DMS53 treated with DMSO at 0.1 percent for 48 hours (cell line): ENCODE measurements at regions not wholly inside any gene's neighbourhood (a gene's known extent, or its start where the extent isn't known, plus 50 kb on each side); places are given as distances from the start of the nearest gene placed in this dataset.
"Not testable (repeated sequence)": the region's sequence is repeated elsewhere in the genome, so short reads cannot be mapped to it uniquely, and the experiment has no call there.

ENCODE experiments used
- DNase-seq: peaks from one replicate; lab custom pipeline; 2025; ENCODE audit not compliant: unreplicated experiment; lab: John Stamatoyannopoulos, UW

DNA sequence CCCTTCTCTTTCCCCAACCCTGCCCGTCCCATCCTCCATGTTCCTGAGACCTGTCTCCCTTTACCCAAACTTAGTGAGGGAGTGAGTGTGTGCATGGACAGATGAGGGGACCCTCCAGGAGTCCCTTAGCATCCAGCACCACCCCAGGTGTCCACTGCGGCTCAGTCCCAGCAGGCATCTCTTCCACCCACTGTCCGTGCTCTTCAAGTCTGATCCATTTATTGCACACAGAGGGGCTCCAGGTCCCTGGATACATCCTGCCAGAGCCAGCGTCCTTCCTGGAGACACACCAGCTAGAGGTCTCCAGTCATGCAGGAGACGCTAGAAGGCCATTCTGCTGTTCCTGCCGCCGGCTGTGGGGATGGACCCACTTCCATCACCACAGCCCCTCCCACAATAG, 239.2 kb downstream of the ADGRD1 start:
- DNase-seq: no peak

DNA sequence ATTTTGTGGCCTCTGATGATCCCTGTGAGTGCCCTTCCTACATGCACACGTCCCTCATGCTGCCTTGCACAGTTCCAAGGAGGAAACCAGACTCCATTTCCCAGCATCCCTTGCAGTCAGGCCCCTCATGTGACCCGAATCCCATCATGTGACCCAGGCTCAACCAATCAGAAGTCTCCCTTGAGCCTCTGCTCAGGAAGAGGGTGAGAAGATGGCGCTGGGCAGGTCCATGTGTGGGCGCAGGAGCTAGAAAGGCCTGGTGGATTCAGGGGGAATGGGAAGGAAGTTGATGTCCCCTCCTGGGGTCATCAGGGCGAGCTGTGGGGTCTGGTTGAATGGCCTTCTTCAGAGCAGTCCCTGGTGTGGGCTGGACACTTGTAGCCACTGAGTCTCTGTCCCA, 240.5 kb downstream of the ADGRD1 start:
- no peak for DNase-seq

DNA sequence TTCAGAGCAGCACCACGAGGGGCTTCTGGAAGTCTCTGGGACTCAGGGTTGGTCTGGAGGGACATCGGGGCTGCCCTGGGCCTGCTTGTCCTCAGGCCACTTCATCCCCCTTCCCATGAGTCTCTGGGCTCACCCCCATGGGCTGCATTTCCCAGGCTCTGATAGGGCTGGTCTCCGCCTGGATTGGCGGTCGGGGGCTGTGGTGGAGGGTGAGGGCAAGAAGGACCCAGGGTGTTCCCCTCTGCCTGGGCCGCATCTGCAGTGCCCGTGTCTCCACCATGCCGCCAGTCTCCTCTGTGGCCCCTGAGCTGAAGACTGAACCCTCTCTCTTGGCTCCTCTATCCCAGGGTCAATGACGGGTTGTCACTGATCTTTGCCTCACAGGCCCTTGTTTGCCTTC, 242.1 kb downstream of the ADGRD1 start:
- no peak for DNase-seq

DNA sequence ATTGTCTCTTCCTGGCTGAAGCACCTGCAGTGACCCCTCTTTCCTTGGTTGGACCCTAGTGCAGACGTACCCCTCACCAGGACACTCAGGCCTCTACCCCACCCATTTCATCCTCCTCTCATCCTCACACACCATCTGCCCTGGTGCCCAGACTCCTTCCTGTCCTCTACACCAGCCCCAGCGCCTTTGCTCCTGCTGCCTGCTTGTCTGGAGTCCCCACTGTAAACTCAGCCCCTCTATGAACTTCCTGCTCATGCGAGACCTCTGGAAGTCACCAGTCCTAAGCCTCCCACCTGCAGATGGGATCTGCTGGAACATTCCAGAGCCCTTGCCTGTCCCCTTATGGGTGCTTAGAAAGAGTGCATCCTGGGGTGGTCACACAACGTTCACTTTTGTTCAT, 242.5 kb downstream of the ADGRD1 start:
- no peak for DNase-seq

DNA sequence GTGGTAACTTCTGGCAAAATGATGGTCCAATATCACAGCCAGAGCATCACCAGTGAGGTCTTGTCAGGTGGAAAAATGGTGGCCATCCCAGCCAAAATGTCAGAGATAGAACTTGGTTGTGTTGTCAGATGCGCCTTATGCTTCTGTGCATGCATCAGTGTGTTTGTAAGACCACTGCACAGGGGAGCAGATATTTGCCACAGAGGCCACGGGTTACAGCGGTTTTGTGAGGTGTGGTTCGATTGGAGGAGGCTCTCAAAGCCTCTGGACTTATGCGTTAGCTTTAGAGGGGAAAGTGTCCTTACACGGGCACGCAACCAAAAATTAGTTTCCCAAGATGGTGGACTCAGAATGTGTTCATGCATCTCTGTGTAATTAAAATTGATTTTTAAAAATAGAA, 243.8 kb downstream of the ADGRD1 start:
- no peak for DNase-seq

DNA sequence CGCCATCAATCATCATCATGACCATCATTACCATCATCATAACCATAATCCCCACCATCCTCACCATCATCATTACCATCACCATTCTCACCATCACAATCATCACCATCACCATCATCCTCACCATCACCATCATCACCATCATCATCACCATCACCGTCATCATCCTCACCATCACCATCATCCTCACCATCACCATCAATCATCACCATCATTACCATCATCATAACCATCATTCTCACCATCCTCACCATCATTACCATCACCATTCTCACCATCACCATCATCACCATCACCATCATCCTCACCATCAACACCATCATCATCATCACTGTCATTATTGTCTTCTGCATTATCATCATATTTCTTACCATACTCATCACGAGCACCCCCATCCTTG, 245.5 kb downstream of the ADGRD1 start:
- DNase-seq: no peak

DNA sequence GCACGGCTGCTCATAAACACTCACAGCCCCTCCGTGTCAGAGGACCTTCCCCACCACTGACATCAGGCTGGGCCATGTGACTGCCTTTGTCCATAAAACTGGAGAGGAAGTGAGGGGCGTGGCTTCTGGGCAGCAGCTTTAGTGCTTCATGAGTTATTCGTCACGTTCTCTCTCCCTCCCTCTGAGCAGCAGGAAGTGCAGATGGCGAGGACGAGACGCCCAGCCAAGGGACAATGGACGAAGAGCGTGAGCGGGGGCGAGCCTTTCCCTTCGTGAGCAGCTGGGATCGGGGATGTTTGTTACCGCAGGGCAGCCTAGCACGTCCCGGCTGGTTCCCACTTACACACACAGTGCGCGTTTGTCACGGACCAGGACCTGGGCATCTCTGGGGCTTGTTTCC, 248.2 kb downstream of the ADGRD1 start:
- not testable (repeated sequence) for DNase-seq

DNA sequence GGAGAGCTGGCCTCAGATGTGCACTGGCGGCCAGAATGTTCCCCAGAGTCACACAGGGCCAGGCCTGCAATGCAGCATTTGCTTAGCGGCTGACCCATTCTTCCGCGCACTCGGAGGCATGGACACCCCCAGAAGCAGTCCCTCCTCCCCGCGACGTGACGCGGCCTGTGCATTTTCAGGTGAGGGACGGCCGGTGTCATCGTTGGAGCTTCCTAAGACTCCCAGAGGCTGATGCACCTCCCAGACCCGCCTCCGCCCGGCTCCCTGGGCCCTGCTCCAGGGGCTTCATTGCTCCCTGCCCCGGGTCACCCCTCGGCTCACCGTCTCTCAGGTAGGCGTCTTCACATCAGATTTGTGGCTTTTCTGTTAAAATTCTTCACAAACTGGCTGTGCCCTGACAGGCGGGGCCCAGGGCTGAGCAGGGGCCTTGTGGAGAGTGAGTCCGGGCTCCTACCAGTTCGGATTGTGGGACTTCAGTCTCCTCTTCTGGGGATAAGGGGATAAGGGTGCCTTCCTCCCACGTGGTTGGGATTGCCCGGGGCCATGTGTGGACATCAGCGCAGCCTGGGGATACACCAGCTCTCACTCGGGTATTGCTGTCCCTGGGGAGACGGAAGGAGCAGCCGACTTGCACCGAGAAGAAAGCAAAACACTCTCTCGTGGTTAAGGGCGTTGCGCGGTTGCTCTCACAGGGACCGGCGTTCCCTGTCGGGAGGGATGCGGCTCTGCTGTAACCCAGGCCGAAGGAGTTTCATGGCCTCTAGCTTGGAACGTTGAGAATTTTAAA, 249.1 kb downstream of the ADGRD1 start:
- DNase-seq: no peak

DNA sequence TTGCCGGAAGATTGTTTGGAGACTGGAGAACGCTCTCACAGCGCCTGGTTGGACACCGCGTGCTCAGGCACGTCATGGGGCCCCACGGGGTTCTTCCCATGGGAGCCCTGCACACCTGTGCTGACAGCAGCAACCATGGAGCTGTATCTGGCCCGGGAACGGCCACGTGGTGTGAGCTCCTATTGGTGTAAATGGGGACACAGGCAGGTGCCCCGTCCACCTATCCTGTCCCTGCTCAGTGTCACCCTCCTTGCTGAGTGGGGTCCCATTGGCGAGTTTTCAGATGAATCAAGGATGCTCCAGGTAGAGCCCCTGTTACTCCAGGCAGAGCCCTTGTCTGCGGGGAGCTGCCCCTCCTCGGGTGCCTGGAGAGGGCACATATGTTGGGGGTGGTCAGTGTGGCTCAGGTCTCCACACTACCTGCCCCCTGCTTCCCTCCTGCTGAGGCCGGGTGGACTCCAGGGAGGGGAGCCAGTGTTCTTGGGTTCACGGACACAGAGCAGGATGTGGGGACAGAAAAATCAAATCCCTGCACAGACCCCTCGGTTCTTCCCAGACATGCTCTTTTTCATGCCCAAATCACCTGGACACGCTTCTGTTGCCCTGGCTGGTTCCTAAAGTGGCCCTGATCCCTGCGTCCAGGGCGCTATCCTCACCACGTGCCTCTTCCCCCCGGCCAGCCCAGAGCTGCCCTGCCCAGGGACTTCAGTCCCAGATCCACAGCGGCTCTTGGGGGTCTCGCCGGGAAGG, 250.1 kb downstream of the ADGRD1 start:
- DNase-seq: no peak

DNA sequence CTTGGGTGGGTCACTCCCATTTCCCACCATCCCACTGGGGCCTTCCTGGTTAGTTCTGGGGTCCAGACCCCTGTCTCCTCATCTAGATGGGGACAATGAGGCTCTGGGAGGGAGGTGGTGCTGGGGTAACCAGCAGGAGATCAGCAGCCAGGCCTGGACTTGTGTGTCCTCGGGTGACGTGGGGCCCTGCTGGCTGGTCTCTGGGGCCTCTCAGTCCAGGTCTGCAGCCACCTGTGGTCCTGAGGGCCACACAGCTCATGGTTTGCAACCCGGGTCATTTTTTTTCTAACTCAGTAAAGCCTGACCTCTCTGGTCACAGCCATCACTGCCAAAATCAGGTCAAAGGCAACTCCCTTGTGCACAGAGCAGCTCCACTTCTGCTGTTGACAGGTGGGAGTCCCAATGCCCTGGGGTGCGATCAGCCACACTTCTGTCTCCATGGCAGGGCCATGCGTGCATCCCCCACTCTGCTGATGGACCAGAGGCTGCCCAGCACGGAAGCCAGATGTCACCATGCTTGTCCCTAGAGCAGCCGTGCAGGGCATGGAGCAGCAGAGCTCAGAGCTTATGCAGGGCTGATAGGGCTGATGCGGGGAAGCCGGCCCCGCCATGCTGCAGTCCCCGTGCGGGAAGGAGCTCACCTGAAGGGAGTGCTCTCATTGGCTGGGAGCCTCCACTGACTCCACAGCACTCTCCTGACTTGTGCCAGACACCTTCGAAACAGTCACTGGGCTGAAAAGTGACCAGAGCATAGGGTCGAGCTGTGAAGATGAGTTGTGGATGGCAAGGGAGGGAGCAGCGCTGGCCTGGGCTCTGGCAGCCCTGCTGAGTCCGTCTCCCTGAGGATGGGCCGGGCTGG, 250.9 kb downstream of the ADGRD1 start:
- DNase-seq: no peak

DNA sequence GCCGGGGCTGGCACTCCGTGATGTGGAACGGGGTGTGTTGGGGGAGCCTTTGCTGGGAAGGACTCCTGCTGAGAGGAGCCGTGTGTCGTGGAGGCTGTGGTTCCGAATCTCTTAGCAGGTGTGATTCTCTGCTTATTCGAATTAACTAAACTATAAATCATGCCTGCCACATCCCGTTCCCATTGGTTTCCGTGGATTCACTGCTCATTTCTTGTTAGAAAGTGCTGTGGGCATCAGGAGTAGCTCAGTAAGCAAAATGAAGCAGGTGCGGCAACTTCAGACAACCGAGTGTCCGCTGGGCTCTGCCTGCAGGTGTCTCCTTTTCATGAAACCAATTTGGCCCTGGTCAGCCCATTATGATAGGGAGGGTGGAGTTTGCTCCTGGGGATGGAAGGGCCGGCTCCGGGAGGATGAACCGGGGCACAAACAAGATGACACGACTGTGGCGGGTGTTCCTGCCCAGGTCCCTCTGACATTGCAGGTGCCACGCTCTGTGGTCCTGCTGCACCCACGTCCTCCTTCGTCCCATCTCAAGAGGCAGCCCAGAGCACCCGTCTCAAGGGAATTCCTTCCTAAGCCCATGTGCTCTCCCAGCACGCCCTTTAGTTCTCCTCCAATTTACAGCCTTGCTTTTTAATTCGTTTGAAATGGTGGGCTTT, 251.7 kb downstream of the ADGRD1 start:
- not testable (repeated sequence) for DNase-seq

DNA sequence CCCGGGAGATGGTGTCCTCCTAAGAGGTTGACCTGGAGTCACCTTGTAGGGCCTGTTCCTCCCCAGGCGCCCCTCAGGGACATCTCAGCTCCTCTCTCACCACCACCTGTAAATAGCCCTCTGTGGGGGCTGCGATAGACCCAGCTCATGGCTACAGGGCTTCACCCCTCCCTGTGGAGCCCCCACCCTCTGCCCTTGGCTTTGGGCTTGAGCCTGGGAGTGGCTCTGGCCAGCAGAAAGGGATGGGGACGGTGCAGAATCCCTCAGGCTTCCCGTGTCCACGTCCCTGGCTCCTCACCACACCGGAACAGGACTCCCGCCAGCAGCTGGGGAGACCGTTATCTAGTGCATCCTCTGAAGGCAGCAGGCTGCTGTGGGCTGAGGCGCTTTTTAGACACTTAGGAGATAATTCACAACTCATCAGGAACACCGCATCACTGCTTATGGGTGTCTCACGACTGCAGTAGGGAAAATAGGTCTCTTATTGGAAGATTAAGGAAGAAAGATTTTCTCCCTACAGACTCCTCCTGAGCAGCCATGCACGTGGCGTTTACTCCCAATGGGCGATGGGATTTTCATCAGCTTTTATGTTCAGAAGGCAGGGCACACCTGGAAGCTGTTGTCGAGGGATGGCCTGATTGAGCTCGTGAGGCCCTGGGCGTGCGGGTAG, 253.1 kb downstream of the ADGRD1 start:
- DNase-seq: not testable (repeated sequence)

DNA sequence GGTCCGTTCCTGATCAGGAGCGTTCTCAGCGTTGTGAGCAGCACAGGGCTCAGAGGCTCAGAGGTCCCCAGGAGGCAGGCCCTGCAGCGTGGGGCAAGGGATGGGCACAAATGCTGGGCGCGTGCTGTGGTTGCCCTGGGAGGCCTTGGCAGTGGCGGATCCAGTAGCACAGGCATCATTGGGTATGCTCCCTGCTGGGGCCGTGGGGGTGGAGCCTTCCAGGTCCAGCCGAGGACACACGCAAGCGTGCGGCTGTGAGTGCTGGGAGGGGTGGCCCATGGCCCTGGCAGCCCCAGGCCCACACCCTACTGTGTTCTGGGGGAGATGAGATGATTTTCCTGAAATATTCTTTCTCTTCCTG, 253.6 kb downstream of the ADGRD1 start:
- not testable (repeated sequence) for DNase-seq

DNA sequence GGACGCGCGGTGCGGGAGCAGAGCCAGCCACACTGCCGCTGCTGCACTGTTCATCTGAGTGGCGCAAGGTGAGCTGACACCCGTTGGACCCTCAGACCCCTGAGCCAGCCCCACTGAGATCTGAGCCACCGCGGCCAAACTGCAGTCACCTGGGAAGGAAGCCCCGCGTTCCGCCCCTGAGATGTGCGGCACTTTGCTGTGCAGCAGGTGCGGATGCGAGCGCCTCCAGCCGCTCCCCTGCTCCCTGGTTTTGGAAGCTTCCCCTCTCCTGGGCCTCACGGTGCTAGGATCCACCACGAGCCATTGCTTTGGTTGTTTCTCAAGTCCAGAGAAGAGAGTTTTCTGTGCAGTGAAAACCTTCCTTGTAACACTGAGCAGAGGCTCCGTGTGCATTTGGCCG, 254.1 kb downstream of the ADGRD1 start:
- DNase-seq: not testable (repeated sequence)

DNA sequence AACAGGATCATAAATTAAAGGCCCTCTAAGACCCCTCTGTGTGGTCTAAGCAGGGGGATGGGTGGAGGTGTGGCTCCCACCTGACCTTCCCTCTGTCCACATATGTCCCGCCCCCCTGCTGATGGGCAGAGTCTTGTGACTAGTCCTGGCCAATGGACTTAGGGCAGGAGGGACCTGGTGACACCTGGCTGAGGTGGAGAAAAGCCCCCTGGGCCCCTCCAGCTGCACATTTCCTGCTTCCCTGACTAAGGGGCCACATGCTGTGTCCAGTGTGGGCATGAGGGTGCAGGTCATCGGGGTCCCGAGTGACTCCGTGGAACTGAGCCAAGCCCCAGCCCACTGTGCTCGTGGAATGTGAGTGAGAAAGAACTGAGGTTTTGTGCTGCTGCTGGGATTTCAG, 254.7 kb downstream of the ADGRD1 start:
- DNase-seq: no peak

DNA sequence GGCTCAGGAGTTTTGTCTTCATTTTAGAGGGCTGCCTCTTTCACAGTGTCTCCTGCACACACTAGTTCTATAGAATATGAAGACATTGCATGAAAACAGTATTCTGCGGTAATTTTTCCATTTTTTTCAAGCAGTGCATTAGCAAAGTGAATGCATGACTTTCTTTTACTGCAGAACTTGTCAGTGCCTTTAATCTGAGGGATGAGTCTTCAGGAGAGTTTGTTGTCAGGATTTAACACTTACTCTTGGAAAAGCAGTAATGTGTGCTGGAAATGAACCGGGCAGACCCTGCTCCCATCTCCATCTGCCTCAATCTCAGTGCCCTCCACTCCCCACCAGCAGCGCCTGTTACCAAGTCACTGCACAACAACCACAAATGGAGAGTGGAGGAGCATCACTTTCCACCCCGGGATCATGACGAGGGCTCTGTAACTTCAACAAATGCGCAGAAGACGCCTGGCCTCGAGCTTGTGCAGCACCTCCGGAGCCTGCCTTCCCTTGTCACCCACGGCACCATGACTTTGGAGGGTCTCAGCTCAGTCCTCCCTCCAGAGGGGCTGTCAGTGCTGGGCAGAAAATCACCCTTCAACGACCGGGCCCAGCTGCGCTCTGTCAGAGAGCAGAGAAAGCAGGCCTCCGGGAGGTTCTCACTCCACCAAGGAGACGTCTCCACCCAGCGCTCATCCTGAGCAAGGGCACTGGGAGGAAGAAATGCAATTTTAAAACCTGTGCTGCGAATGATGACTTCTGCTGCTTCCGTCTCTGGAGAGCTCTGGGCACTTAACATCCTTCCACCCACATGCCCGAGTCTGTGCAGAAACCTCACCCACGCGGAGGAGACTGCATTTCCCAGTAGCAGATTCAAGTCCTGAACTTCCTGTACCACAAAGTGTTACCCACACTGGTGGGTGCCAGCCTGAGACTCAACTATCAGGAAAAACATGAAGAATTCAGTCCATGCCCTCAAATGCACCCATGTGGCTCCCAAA, 255.7 kb downstream of the ADGRD1 start:
- DNase-seq: no peak

DNA sequence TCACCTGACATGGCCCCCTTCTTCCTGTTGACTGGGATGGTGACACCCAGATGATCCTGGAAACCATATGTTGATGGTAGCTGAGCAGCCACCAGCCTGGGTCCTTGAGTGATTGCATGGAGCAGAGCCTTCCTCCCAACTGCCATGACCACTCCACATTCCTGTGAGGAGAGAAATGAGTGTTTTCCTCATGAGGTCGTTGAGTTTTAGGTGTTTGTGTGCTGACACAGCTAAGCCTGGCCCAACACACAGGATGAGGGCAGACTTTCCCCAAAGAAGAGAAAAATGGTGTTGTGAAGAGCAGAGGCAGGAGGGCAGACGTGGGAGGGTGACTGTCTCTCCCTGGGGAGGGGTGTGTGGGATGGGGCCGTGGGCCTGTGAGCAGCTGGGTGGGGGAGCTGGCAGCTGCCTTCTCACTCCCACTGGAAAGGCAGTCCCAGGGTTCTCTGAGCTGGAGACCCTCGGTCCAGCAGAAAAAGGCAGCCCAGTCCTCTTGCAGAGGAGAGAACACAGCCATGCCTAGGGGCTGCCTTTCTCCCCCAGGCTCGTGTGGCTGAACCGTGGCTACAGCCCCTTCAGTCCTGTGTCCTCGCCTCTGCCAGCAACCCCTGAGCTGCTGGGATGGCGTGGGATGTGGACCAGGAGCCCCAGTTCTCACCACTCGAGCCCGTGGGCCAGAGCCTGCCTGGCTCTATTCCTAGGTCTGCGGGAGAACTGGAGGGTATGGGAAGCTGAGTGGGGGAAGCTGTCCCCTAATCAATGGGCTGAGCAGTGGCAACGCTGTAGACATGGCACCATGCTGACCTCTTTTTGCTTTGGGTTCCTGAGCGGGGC, 257.0 kb downstream of the ADGRD1 start:
- DNase-seq: no peak

DNA sequence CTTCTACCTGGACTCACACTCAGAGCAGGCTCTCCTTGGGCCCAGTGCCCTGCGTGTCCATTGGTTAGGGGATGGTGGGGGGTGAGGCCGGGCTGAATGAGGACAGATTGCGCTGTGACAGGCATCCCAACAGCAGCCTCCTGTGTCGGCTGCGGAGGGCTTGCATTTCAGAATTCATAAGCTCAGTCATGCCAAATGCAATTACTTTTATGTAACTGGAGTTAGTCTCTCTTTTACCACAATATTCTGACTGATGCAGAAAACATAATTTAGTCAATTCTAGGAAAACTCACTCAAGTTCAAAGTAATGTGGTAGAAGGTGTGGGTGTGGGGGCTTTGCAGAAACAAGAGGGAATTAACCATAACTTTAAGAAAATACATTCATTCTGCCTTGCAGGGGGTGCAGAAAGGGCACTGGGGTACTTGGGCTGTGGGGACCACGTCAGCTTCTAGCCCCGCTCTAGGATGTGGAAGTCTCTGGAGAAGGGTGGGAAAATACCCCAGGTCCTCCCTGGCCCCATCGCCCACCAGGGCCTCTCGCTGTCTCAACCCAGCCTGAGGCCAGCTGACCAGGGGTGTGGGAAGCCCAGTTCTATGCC, 257.7 kb downstream of the ADGRD1 start:
- no peak for DNase-seq
